Trophoblast cell (in vitro differentiated cells and primary cell): ENCODE measurements at regions not wholly inside any gene's neighbourhood (a gene's known extent, or its start where the extent isn't known, plus 50 kb on each side); places are given as distances from the start of the nearest gene placed in this dataset.

ENCODE experiments used
- DNase-seq, 2 donors: peaks; one replicate each; pipeline ENCODE4 v3.0.0-alpha.2; 2016
- H2AFZ ChIP-seq: 2 replicates; pipeline ENCODE4 v1.6.1; 2013; ENCODE audit warnings: low read length, moderate library complexity, mild to moderate bottlenecking; ENCODE audit not compliant: insufficient read depth, poor library complexity
- H2AK5ac ChIP-seq: 2 replicates; pipeline ENCODE4 v1.6.1; 2013; ENCODE audit warnings: mild to moderate bottlenecking, low read length
- H2BK120ac ChIP-seq: 2 replicates; pipeline ENCODE4 v1.6.1; 2013; ENCODE audit warnings: low read length, mild to moderate bottlenecking, moderate library complexity; ENCODE audit not compliant: insufficient read depth, poor library complexity
- H2BK12ac ChIP-seq: 2 replicates; pipeline ENCODE4 v1.6.1; 2013; ENCODE audit warnings: mild to moderate bottlenecking, low read length, moderate library complexity
- H2BK5ac ChIP-seq: 2 replicates; pipeline ENCODE4 v1.6.1; 2013; ENCODE audit warnings: low read length, low read depth, moderate library complexity, mild to moderate bottlenecking; ENCODE audit not compliant: poor library complexity
- H3K14ac ChIP-seq: 2 replicates; pipeline ENCODE4 v1.6.1; 2013; ENCODE audit warnings: mild to moderate bottlenecking, low read length
- H3K18ac ChIP-seq: 2 replicates; pipeline ENCODE4 v1.6.1; 2013; ENCODE audit warnings: mild to moderate bottlenecking, low read length
- H3K23ac ChIP-seq: 2 replicates; pipeline ENCODE4 v1.6.1; 2013; ENCODE audit warnings: low read length
- H3K27ac ChIP-seq: 2 replicates; pipeline ENCODE4 v1.5.1; 2013; ENCODE audit warnings: low read depth, mild to moderate bottlenecking, inconsistent platforms, low read length, moderate library complexity
- H3K27me3 ChIP-seq: 2 replicates; pipeline ENCODE4 v1.6.1; 2013; ENCODE audit warnings: inconsistent platforms, mild to moderate bottlenecking, low read length, moderate library complexity; ENCODE audit not compliant: insufficient read depth
- H3K36me3 ChIP-seq, 2 experiments: 1 replicate in 1 of 2; 2 replicates in 1 of 2; pipeline ENCODE4 v1.6.1; 2013; ENCODE audit warnings: low read length in 2 of 2, mild to moderate bottlenecking in 2 of 2, moderate library complexity in 1 of 2; ENCODE audit not compliant: insufficient read depth in 2 of 2, control insufficient read depth in 1 of 2
- H3K4ac ChIP-seq: 2 replicates; pipeline ENCODE4 v1.6.1; 2013; ENCODE audit warnings: low read depth, mild to moderate bottlenecking, low read length, moderate library complexity
- H3K4me1 ChIP-seq, 2 experiments: 1 replicate in 1 of 2; 2 replicates in 1 of 2; pipeline ENCODE4 v1.6.1; 2013; ENCODE audit warnings: low read length in 2 of 2, mild to moderate bottlenecking in 2 of 2, moderate library complexity in 1 of 2; ENCODE audit not compliant: insufficient read depth in 2 of 2, control insufficient read depth in 1 of 2
- H3K4me2 ChIP-seq: 2 replicates; pipeline ENCODE4 v1.6.1; 2013; ENCODE audit warnings: inconsistent platforms, mild to moderate bottlenecking, low read length, moderate library complexity
- H3K4me3 ChIP-seq: 2 replicates; pipeline ENCODE4 v1.5.1; 2013; ENCODE audit warnings: mild to moderate bottlenecking, low read depth, low read length, inconsistent platforms
- H3K79me1 ChIP-seq: one replicate; pipeline ENCODE4 v1.6.1; 2013; ENCODE audit warnings: low read length
- H3K79me2 ChIP-seq: 2 replicates; pipeline ENCODE4 v1.6.1; 2013; ENCODE audit warnings: low read length, mild to moderate bottlenecking; ENCODE audit not compliant: control insufficient read depth, insufficient read depth, poor library complexity
- H3K9ac ChIP-seq: 2 replicates; pipeline ENCODE4 v1.6.1; 2013; ENCODE audit warnings: mild to moderate bottlenecking, low read length
- H3K9me3 ChIP-seq: 2 replicates; pipeline ENCODE4 v1.6.1; 2013; ENCODE audit warnings: low read depth, mild to moderate bottlenecking, control low read depth, inconsistent platforms, low read length; ENCODE audit not compliant: insufficient read depth
- H4K12ac ChIP-seq: 2 replicates; pipeline ENCODE4 v1.6.1; 2013; ENCODE audit warnings: low read depth, mild to moderate bottlenecking, low read length, moderate library complexity
- H4K8ac ChIP-seq: 2 replicates; pipeline ENCODE4 v1.6.1; 2013; ENCODE audit warnings: low read depth, mild to moderate bottlenecking, low read length, moderate library complexity
- H4K91ac ChIP-seq: one replicate; pipeline ENCODE4 v1.6.1; 2013; ENCODE audit warnings: low read depth, mild to moderate bottlenecking, low read length, moderate library complexity
- WGBS: extraction: QIAGEN DNeasy Blood & Tissue Kit; methylation state at CpG from one replicate; pipeline ENCODE4 v1.1.7; 2013; ENCODE audit warnings: missing lambda C conversion rate; ENCODE audit not compliant: insufficient read length, insufficient coverage; ENCODE audit errors: extremely low coverage; 5-methylcytosine and 5-hydroxymethylcytosine counted together

DNA sequence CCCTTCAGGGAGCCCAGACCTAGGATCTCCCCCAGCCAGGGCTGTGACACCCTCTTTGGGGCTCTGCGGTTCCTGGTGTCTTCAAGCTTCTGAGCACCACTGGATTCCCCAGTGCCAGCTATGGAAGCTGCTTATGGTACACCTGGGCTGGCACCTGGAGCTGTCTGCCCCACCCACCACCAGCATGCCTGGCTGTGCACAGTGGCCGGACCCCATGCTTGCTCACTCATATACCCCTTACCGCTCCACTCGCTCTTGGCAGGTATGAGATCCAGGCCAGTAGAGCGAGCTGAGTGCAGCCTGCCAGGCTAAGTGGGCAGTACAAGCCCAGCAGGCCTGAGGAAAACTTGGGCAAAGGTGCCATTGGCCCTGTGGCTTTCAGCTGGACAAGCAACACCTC, 114.0 kb downstream of the DACT1 start:
- Histone ChIP-seq H3K4me2 (no peak overlapping the region), H3K23ac (no peak overlapping the region), H2AFZ (no peak overlapping the region), H4K91ac (no peak overlapping the region), H3K79me1 (no peaks in the 10 kb centered on the region), H3K36me3 (no peaks in the 10 kb centered on the region), H3K18ac (no peak overlapping the region), H3K4me3 (no peak overlapping the region), H3K4me1 (no peaks in the 10 kb centered on the region), H3K79me2 (no peaks in the 10 kb centered on the region), H4K12ac (no peak overlapping the region), H2BK120ac (no peak overlapping the region), H3K14ac (no peak overlapping the region), H3K4ac (no peak overlapping the region), H3K27ac (no peak overlapping the region), H2BK12ac (no peak overlapping the region), H3K9ac (no peak overlapping the region), H3K9me3 (no peaks in the 10 kb centered on the region), H2AK5ac (no peak overlapping the region), H2BK5ac (no peak overlapping the region), H4K8ac (no peak overlapping the region), H3K27me3 (no peaks in the 10 kb centered on the region)
- WGBS, result no CpG with 5 or more reads among the region's 5 CpGs
- DNase-seq, result no peak

DNA sequence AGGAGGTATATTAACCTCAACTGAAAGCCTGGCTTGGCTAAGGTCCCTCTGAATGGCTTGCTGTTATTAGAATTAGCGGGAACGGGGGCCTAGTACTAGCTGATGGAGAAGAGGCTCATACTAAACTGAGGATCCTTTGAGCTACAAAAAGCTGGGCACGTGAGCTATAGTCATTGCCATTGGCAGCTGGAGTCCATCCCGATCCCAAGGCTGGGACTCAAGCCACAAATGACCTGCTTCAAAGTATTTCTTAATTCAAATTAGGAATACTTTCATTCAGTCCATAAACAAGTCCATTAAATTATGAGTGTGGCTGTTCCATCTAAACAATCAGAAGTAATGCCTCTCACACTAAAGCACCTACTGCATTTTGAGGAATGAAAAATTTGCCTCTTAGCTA, 114.5 kb downstream of the DACT1 start:
- no peak for DNase-seq
- H2AK5ac ChIP-seq, result no peak overlapping the region
- no peak overlapping the region for H3K4me2 ChIP-seq
- H3K14ac ChIP-seq, result no peak overlapping the region
- no peak overlapping the region for H2BK12ac ChIP-seq
- no peaks in the 10 kb centered on the region for H3K79me1 ChIP-seq
- no peak overlapping the region for H4K91ac ChIP-seq
- no peaks in the 10 kb centered on the region for H3K27me3 ChIP-seq
- no peaks in the 10 kb centered on the region for H3K4me1 ChIP-seq
- H3K36me3 ChIP-seq, result no peaks in the 10 kb centered on the region
- no peak overlapping the region for H3K23ac ChIP-seq
- no peak overlapping the region for H4K8ac ChIP-seq
- no peaks in the 10 kb centered on the region for H3K9me3 ChIP-seq
- H3K4me3 ChIP-seq, result no peak overlapping the region
- H3K79me2 ChIP-seq, result no peaks in the 10 kb centered on the region
- no peak overlapping the region for H3K18ac ChIP-seq
- no peak overlapping the region for H4K12ac ChIP-seq
- H3K4ac ChIP-seq, result no peak overlapping the region
- H2BK120ac ChIP-seq, result no peak overlapping the region
- no peak overlapping the region for H3K27ac ChIP-seq
- no peak overlapping the region for H2AFZ ChIP-seq
- WGBS, result no CpG with 5 or more reads among the region's 4 CpGs
- H2BK5ac ChIP-seq, result no peak overlapping the region
- H3K9ac ChIP-seq, result no peak overlapping the region

DNA sequence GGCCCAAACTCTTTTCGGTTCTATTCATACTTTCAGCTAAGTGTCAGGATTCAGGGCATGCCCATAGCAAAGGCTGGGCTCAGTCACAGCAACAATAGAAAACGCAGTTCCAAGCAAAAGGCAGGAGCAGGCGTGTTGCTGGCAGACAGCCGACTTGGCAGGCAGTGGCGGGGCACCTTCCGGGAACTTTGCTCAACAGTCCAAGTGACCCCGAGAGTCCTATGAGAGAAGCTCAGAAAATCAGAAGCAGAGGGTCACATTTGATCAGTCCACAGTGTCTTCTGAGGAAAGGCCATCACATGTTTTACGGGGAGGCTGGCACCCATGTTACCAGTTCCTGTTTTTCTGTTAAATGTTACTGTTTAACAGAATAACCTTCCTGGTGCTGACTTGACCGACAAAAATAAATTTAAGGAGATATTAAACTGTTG, 115.0 kb downstream of the DACT1 start:
- Histone ChIP-seq H3K14ac (no peak overlapping the region), H3K79me2 (no peaks in the 10 kb centered on the region), H2AFZ (no peak overlapping the region), H4K8ac (no peak overlapping the region), H3K4me1 (no peaks in the 10 kb centered on the region), H4K12ac (no peak overlapping the region), H2AK5ac (no peak overlapping the region), H3K4ac (no peak overlapping the region), H4K91ac (no peak overlapping the region), H3K18ac (no peak overlapping the region), H3K27ac (no peak overlapping the region), H3K4me3 (no peak overlapping the region), H3K36me3 (no peaks in the 10 kb centered on the region), H2BK120ac (no peak overlapping the region), H3K9ac (no peak overlapping the region), H3K4me2 (no peak overlapping the region), H2BK12ac (no peak overlapping the region), H3K79me1 (no peaks in the 10 kb centered on the region), H3K27me3 (no peaks in the 10 kb centered on the region), H3K9me3 (no peaks in the 10 kb centered on the region), H2BK5ac (no peak overlapping the region), H3K23ac (no peak overlapping the region)
- peak; percentile 9 to 36 for DNase-seq
- no CpG with 5 or more reads among the region's 9 CpGs for WGBS

DNA sequence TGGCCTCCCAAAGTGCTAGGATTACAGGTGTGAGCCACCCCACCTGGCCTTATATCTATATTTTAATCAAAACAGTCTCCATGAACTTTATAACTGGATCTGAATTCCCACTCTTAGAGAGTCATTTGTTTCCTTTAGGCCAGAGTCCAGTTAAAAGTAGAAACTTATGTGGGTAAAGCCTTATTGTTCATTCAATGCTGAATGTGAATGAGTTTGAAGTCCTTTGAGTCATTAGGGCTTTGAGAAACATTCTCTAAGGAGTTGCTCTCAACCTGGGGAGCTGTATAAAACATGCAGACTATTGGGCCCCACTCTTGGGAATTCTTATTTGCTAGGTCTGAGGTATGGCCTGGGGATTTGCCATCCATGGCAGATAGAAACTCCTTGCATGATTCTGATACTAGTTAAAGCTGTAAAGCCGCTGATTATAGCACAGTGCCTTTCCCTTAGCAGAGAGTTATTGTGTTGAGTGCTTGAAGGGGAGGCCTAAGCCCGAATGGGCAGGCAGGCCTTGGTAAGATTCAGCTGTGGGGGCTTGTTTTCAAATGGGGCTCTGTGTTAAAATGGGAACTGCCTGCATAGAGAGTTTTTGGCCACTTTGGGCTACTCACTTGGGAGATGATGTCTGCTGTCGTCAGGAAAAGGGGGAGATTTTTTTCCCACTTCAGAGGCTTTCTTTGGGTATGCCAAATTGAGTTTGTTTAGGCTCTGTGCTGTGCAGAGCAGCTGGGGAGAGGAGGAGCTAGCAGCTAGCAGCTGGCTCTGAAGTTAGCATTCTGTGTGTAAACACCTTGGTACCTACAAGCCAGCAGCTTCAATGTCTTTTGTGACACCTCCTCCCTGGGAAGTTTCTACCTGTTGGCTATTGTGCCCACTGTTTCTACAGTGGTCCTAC, 117.5 kb downstream of the DACT1 start:
- Histone ChIP-seq H3K9me3 (no peaks in the 10 kb centered on the region), H3K36me3 (no peaks in the 10 kb centered on the region), H3K9ac (no peak overlapping the region), H3K4me1 (no peaks in the 10 kb centered on the region), H3K27ac (no peak overlapping the region), H2BK120ac (no peak overlapping the region), H3K4me2 (no peak overlapping the region), H4K12ac (no peak overlapping the region), H3K79me2 (no peaks in the 10 kb centered on the region), H3K23ac (no peak overlapping the region), H3K27me3 (no peaks in the 10 kb centered on the region), H3K4me3 (no peak overlapping the region), H3K4ac (no peak overlapping the region), H3K14ac (no peak overlapping the region), H3K79me1 (no peaks in the 10 kb centered on the region), H2AFZ (no peak overlapping the region), H3K18ac (no peak overlapping the region), H4K91ac (no peak overlapping the region), H2BK5ac (no peak overlapping the region), H2BK12ac (no peak overlapping the region), H4K8ac (no peak overlapping the region), H2AK5ac (no peak overlapping the region)
- WGBS, result no CpG with 5 or more reads among the region's 3 CpGs
- no peak for DNase-seq
